ENCODE measurements at regions not wholly inside any gene's neighbourhood (a gene's known extent, or its start where the extent isn't known, plus 50 kb on each side); places are given as distances from the start of the nearest gene placed in this dataset.

GRCh38 chr16:86388976-86389375, 121.4 kb upstream of the FOXF1 start:
- no peak overlapping the region for H3K4me3 Mint-ChIP-seq
- DNase-seq = no peak
- no peaks in the 10 kb centered on the region for H3K36me3 Mint-ChIP-seq (ENCODE audit: low read depth)
- no peaks in the 10 kb centered on the region for H3K9me3 Mint-ChIP-seq
- H3K27ac Mint-ChIP-seq = no peak overlapping the region
- H3K4me1 Mint-ChIP-seq (ENCODE audit: low read depth) = no peaks in the 10 kb centered on the region
- peaks cover 14% of the 10 kb centered on the region for H3K27me3 Mint-ChIP-seq

- no peak overlapping the region for H3K4me3 Mint-ChIP-seq
- H3K4me1 Mint-ChIP-seq (ENCODE audit: low read depth) = no peaks in the 10 kb centered on the region
- no peak overlapping the region for H3K27ac Mint-ChIP-seq
- peaks cover 8% of the 10 kb centered on the region for H3K27me3 Mint-ChIP-seq
- H3K9me3 Mint-ChIP-seq = no peaks in the 10 kb centered on the region
- no peak for DNase-seq
- no peaks in the 10 kb centered on the region for H3K36me3 Mint-ChIP-seq (ENCODE audit: low read depth)
These were observed 120.6 kb upstream of the FOXF1 start for GRCh38 chr16:86389566-86390328.

- Mint-ChIP-seq H3K4me1 (ENCODE audit: low read depth) (no peaks in the 10 kb centered on the region), H3K4me3 (no peak overlapping the region), H3K36me3 (ENCODE audit: low read depth) (no peaks in the 10 kb centered on the region), H3K9me3 (no peaks in the 10 kb centered on the region), H3K27ac (no peak overlapping the region), H3K27me3 (peaks cover 6% of the 10 kb centered on the region)
- DNase-seq = no peak
These were observed 120.0 kb upstream of the FOXF1 start for GRCh38 chr16:86390335-86390734.

- Mint-ChIP-seq H3K36me3 (ENCODE audit: low read depth) (no peaks in the 10 kb centered on the region), H3K27ac (no peak overlapping the region), H3K4me1 (ENCODE audit: low read depth) (no peaks in the 10 kb centered on the region), H3K27me3 (peaks cover under 1% of the 10 kb centered on the region), H3K4me3 (no peak overlapping the region), H3K9me3 (no peaks in the 10 kb centered on the region)
- DNase-seq = no peak
These were observed 118.8 kb upstream of the FOXF1 start for GRCh38 chr16:86391486-86391885.

- H3K9me3 Mint-ChIP-seq = no peaks in the 10 kb centered on the region
- no peak overlapping the region for H3K27ac Mint-ChIP-seq
- no peak overlapping the region for H3K4me3 Mint-ChIP-seq
- no peak for DNase-seq
- H3K36me3 Mint-ChIP-seq (ENCODE audit: low read depth) = no peaks in the 10 kb centered on the region
- H3K4me1 Mint-ChIP-seq (ENCODE audit: low read depth) = no peaks in the 10 kb centered on the region
- peaks cover under 1% of the 10 kb centered on the region for H3K27me3 Mint-ChIP-seq
These were observed 118.3 kb upstream of the FOXF1 start for GRCh38 chr16:86391984-86392383.

- H3K4me1 Mint-ChIP-seq (ENCODE audit: low read depth) = no peaks in the 10 kb centered on the region
- H3K27ac Mint-ChIP-seq = no peak overlapping the region
- H3K36me3 Mint-ChIP-seq (ENCODE audit: low read depth) = no peaks in the 10 kb centered on the region
- H3K27me3 Mint-ChIP-seq = peaks cover 3% of the 10 kb centered on the region
- DNase-seq = no peak
- no peaks in the 10 kb centered on the region for H3K9me3 Mint-ChIP-seq
- H3K4me3 Mint-ChIP-seq = no peak overlapping the region
These were observed 117.7 kb upstream of the FOXF1 start for GRCh38 chr16:86392436-86393152.

- Mint-ChIP-seq H3K9me3 (no peaks in the 10 kb centered on the region), H3K36me3 (ENCODE audit: low read depth) (no peaks in the 10 kb centered on the region), H3K4me1 (ENCODE audit: low read depth) (no peaks in the 10 kb centered on the region), H3K4me3 (no peak overlapping the region), H3K27ac (no peak overlapping the region), H3K27me3 (peaks cover 3% of the 10 kb centered on the region)
- DNase-seq = no peak
These were observed 116.3 kb upstream of the FOXF1 start for GRCh38 chr16:86393907-86394626.

GRCh38 chr16:86395477-86395876, 114.8 kb upstream of the FOXF1 start:
- no peaks in the 10 kb centered on the region for H3K4me1 Mint-ChIP-seq (ENCODE audit: low read depth)
- no peak for DNase-seq
- no peaks in the 10 kb centered on the region for H3K36me3 Mint-ChIP-seq (ENCODE audit: low read depth)
- H3K9me3 Mint-ChIP-seq = no peaks in the 10 kb centered on the region
- no peak overlapping the region for H3K4me3 Mint-ChIP-seq
- H3K27me3 Mint-ChIP-seq = peaks cover 3% of the 10 kb centered on the region
- no peak overlapping the region for H3K27ac Mint-ChIP-seq

- no peaks in the 10 kb centered on the region for H3K9me3 Mint-ChIP-seq
- peaks cover 3% of the 10 kb centered on the region for H3K27me3 Mint-ChIP-seq
- no peak overlapping the region for H3K27ac Mint-ChIP-seq
- no peak overlapping the region for H3K4me3 Mint-ChIP-seq
- H3K36me3 Mint-ChIP-seq (ENCODE audit: low read depth) = no peaks in the 10 kb centered on the region
- DNase-seq = no peak
- H3K4me1 Mint-ChIP-seq (ENCODE audit: low read depth) = no peaks in the 10 kb centered on the region
These were observed 113.9 kb upstream of the FOXF1 start for GRCh38 chr16:86396422-86396821.

GRCh38 chr16:86396901-86397311, 113.4 kb upstream of the FOXF1 start:
- Mint-ChIP-seq H3K27ac (no peak overlapping the region), H3K36me3 (ENCODE audit: low read depth) (no peaks in the 10 kb centered on the region), H3K4me1 (ENCODE audit: low read depth) (no peaks in the 10 kb centered on the region), H3K9me3 (no peaks in the 10 kb centered on the region), H3K27me3 (peaks cover 3% of the 10 kb centered on the region), H3K4me3 (no peak overlapping the region)
- no peak for DNase-seq

- Mint-ChIP-seq H3K27me3 (peaks cover 3% of the 10 kb centered on the region), H3K4me1 (ENCODE audit: low read depth) (no peaks in the 10 kb centered on the region), H3K4me3 (no peak overlapping the region), H3K27ac (no peak overlapping the region), H3K36me3 (ENCODE audit: low read depth) (no peaks in the 10 kb centered on the region), H3K9me3 (no peaks in the 10 kb centered on the region)
- DNase-seq = no peak
These were observed 112.1 kb upstream of the FOXF1 start for GRCh38 chr16:86398201-86398600.

GRCh38 chr16:86398622-86399021, 111.7 kb upstream of the FOXF1 start:
- DNase-seq = no peak
- Mint-ChIP-seq H3K36me3 (ENCODE audit: low read depth) (no peaks in the 10 kb centered on the region), H3K27ac (no peak overlapping the region), H3K4me1 (ENCODE audit: low read depth) (no peaks in the 10 kb centered on the region), H3K9me3 (no peaks in the 10 kb centered on the region), H3K4me3 (no peak overlapping the region), H3K27me3 (peaks cover 3% of the 10 kb centered on the region)

GRCh38 chr16:86401126-86401525, 109.2 kb upstream of the FOXF1 start:
- no peaks in the 10 kb centered on the region for H3K36me3 Mint-ChIP-seq (ENCODE audit: low read depth)
- no peak overlapping the region for H3K4me3 Mint-ChIP-seq
- no peaks in the 10 kb centered on the region for H3K9me3 Mint-ChIP-seq
- H3K27ac Mint-ChIP-seq = no peak overlapping the region
- H3K4me1 Mint-ChIP-seq (ENCODE audit: low read depth) = no peaks in the 10 kb centered on the region
- H3K27me3 Mint-ChIP-seq = peaks cover 10% of the 10 kb centered on the region
- DNase-seq = no peak

GRCh38 chr16:86403085-86403484, 107.2 kb upstream of the FOXF1 start:
- no peak overlapping the region for H3K27ac Mint-ChIP-seq
- no peak overlapping the region for H3K4me3 Mint-ChIP-seq
- no peak for DNase-seq
- no peaks in the 10 kb centered on the region for H3K4me1 Mint-ChIP-seq (ENCODE audit: low read depth)
- peaks cover 7% of the 10 kb centered on the region for H3K27me3 Mint-ChIP-seq
- no peaks in the 10 kb centered on the region for H3K9me3 Mint-ChIP-seq
- no peaks in the 10 kb centered on the region for H3K36me3 Mint-ChIP-seq (ENCODE audit: low read depth)

All from activated T-cell treated with anti-CD3 and anti-CD28 coated beads, Interleukin-2, amount 50 U/mL, for 24 hours (primary cell).